ENCODE measurements at regions not wholly inside any gene's neighbourhood (a gene's known extent, or its start where the extent isn't known, plus 50 kb on each side); places are given as distances from the start of the nearest gene placed in this dataset.

DNA sequence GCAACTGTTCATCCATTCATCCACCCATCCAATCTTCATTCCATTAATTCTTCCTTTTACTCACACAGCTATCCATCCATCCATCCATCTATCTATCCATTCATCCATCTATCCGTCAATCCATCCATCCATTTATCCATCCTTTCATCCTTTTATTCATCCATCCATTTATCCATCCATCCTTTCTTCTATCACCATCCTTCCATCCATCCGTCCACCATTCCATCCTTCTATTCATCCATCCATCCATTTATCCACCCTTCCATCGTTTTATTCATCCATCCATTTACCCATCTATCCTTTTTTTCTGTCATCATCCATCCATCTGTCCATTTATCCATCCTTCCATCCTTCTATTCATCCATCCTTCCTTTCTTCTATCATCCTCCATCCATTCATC is 73.0 kb upstream of the FOXF1 start:
- TF ChIP-seq, protein P1, sequence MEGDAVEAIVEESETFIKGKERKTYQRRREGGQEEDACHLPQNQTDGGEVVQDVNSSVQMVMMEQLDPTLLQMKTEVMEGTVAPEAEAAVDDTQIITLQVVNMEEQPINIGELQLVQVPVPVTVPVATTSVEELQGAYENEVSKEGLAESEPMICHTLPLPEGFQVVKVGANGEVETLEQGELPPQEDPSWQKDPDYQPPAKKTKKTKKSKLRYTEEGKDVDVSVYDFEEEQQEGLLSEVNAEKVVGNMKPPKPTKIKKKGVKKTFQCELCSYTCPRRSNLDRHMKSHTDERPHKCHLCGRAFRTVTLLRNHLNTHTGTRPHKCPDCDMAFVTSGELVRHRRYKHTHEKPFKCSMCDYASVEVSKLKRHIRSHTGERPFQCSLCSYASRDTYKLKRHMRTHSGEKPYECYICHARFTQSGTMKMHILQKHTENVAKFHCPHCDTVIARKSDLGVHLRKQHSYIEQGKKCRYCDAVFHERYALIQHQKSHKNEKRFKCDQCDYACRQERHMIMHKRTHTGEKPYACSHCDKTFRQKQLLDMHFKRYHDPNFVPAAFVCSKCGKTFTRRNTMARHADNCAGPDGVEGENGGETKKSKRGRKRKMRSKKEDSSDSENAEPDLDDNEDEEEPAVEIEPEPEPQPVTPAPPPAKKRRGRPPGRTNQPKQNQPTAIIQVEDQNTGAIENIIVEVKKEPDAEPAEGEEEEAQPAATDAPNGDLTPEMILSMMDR (IDR thresholded peaks at IDR 0.05; ENCODE audit: insufficient read depth, low read length, poor library complexity, severe bottlenecking) = no peak
- DNase-seq (ENCODE audit: extremely low read depth, insufficient read length) = no peak
- Histone ChIP-seq H3K4me3 (replicated peaks; ENCODE audit: low read depth, low read length) (no peak overlapping the region), H3K27me3 (replicated peaks; ENCODE audit: control insufficient read depth, insufficient read depth, low read length) (peaks cover 3% of the 10 kb centered on the region; the same call in 1 of the 2 replicates), H3K36me3 (ENCODE audit: control insufficient read depth, insufficient read depth, low read length) (no peaks in the 10 kb centered on the region)

DNA sequence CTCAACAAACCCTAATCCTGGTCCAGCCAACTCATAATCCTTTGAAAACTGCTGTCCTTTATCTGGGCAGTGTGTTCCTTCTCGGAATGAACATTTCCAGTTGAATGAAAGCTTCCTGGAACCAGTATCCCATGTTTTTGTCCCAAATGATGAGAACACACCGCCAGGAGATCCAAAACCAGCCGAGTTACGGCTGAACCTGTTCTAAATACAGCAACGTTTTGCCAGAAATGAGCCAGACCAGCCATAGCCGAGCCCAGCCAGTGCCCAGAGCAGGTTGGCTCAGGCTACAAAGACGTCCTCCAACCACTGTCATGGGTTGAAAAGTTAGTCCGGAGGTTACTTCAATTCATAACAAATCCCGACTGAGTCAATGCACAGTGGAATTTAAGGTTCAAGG is 67.6 kb upstream of the FOXF1 start:
- no peak overlapping the region for H3K4me3 ChIP-seq (replicated peaks; ENCODE audit: low read depth, low read length)
- TF ChIP-seq, protein P1 (IDR thresholded peaks at IDR 0.05; ENCODE audit: insufficient read depth, low read length, poor library complexity, severe bottlenecking) = no peak
- H3K36me3 ChIP-seq (ENCODE audit: control insufficient read depth, insufficient read depth, low read length) = no peaks in the 10 kb centered on the region
- peaks cover 6% of the 10 kb centered on the region for H3K27me3 ChIP-seq (replicated peaks; ENCODE audit: control insufficient read depth, insufficient read depth, low read length)
- DNase-seq (ENCODE audit: extremely low read depth, insufficient read length) = no peak

DNA sequence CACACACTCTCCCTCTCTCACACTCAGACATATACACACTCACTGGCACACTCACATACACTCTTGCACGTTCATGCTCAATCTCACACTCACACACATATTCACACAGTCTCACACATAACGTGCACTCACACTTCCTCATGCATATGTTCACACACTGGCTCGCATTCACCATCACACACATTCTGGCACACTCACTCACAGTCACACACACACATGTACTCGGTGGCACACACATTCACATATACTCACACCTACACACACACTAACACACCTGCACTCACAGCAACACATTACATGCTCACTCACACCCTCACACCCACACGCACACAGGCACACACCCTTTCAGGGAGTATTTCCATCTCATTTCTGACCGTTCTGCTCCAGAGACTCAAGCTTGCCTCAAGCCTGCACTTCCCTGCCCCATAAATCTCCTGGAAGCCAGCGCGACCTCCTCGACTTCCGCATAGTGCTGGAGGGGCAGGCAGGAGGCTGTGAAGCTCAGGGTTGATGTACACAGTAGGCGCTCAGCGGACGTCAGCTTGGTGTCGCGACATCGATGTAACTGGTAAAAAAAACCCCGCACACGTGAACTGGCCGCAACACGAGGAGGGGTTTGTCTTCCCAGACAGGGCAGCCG is 66.7 kb upstream of the FOXF1 start:
- DNase-seq (ENCODE audit: extremely low read depth, insufficient read length) = no peak
- TF ChIP-seq, protein P1 (IDR thresholded peaks at IDR 0.05; ENCODE audit: insufficient read depth, low read length, poor library complexity, severe bottlenecking) = no peak
- Histone ChIP-seq H3K27me3 (replicated peaks; ENCODE audit: control insufficient read depth, insufficient read depth, low read length) (peaks cover 6% of the 10 kb centered on the region), H3K4me3 (replicated peaks; ENCODE audit: low read depth, low read length) (no peak overlapping the region), H3K36me3 (ENCODE audit: control insufficient read depth, insufficient read depth, low read length) (no peaks in the 10 kb centered on the region)

DNA sequence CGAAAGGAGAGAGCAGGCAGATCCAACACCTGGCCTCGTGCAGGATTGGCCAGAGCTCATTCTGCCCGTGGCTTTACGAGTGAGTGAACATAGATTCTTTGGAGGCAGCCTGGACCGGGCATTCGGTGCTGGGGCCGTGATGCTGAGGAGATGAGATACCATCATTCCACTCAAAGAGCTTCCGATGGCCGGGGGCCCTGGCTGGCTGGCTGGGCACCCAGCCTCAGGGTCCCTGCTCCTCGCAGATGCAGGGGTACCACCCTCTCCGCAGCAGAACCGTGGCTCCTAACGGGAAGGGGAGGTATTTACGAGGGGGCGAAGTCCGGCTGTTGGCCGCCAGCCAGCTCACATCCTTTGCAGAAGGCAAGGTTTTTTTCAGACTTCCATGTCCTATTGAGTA is 66.1 kb upstream of the FOXF1 start:
- Histone ChIP-seq H3K36me3 (ENCODE audit: control insufficient read depth, insufficient read depth, low read length) (no peaks in the 10 kb centered on the region), H3K27me3 (replicated peaks; ENCODE audit: control insufficient read depth, insufficient read depth, low read length) (peaks cover 6% of the 10 kb centered on the region), H3K4me3 (replicated peaks; ENCODE audit: low read depth, low read length) (no peak overlapping the region)
- TF ChIP-seq, protein P1 (IDR thresholded peaks at IDR 0.05; ENCODE audit: insufficient read depth, low read length, poor library complexity, severe bottlenecking) = no peak
- DNase-seq (ENCODE audit: extremely low read depth, insufficient read length) = no peak

DNA sequence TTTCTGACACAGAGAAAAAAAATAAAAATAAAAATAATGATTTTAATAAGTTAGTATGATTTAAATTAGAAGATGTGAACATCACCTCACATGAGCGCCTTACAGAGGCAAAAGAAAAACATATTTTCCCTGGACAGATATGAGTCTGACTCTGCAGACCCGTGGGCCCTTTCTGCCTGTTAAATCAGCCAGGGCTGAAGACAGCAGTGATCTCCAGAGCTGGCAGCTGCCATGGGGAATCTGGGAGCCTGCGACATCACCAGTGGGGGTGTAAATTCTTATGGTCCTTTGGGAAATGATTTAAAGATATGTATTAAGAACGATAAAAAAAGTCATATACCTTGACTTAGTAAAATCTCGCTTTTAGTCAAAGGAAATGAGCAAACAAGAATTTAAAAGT is 65.7 kb upstream of the FOXF1 start:
- no peak for DNase-seq (ENCODE audit: extremely low read depth, insufficient read length)
- TF ChIP-seq, protein P1 (IDR thresholded peaks at IDR 0.05; ENCODE audit: insufficient read depth, low read length, poor library complexity, severe bottlenecking) = no peak
- Histone ChIP-seq H3K27me3 (replicated peaks; ENCODE audit: control insufficient read depth, insufficient read depth, low read length) (peaks cover 6% of the 10 kb centered on the region), H3K36me3 (ENCODE audit: control insufficient read depth, insufficient read depth, low read length) (no peaks in the 10 kb centered on the region), H3K4me3 (replicated peaks; ENCODE audit: low read depth, low read length) (no peak overlapping the region)

DNA sequence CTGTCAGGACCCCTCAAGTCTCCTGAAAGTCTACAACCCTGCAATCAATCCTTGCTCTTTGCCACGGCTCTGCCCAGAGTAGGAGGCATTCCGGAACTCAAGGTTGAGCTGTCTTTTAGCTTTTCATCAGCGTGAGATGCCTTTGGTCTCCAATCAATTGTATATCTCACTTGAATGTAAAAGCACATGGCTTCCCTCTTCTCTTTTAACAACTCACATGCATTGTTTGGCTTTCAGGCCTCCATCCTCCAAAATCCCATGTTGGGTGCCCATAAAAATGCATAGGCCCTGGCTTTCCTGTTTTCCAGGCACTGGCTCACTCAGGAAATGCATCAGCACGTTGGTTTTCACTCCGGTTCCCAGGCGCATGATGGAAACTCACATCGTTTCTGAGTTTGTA is 64.0 kb upstream of the FOXF1 start:
- Histone ChIP-seq H3K4me3 (replicated peaks; ENCODE audit: low read depth, low read length) (no peak overlapping the region), H3K36me3 (ENCODE audit: control insufficient read depth, insufficient read depth, low read length) (no peaks in the 10 kb centered on the region), H3K27me3 (replicated peaks; ENCODE audit: control insufficient read depth, insufficient read depth, low read length) (peaks cover 8% of the 10 kb centered on the region)
- no peak for DNase-seq (ENCODE audit: extremely low read depth, insufficient read length)
- TF ChIP-seq, protein P1 (IDR thresholded peaks at IDR 0.05; ENCODE audit: insufficient read depth, low read length, poor library complexity, severe bottlenecking) = no peak

All from GM06990 (cell line).